Upper lobe of left lung (tissue), 4 donors: ENCODE measurements at regions not wholly inside any gene's neighbourhood (a gene's known extent, or its start where the extent isn't known, plus 50 kb on each side); places are given as distances from the start of the nearest gene placed in this dataset.

Source experiments
- CTCF ChIP-seq, 6 experiments: fragments of 450-650 bp in 4 of 6; fragments of 200-600 bp in 2 of 6; sonication (generic) in 2 of 6; IDR thresholded peaks; one replicate each; pipeline ENCODE4 v1.5.1; 2016 to 2019; ENCODE audit warnings: antibody characterized with exemption in 6 of 6
- POLR2A ChIP-seq, 4 donors: fragments of 450-650 bp; IDR thresholded peaks; one replicate each; pipeline ENCODE4 v1.5.1; 2016 to 2017; ENCODE audit warnings: antibody characterized with exemption in 4 of 4, mild to moderate bottlenecking in 2 of 4
- POLR2AphosphoS5 ChIP-seq, 2 donors: sonication (generic); formaldehyde crosslinking; IDR thresholded peaks; one replicate each; pipeline ENCODE4 v1.5.1; 2017; ENCODE audit warnings: antibody characterized with exemption in 2 of 2

- TF ChIP-seq POLR2A (IDR thresholded peaks at IDR 0.05) (no peak), POLR2AphosphoS5 (IDR thresholded peaks at IDR 0.05) (no peak), CTCF (IDR thresholded peaks at IDR 0.05) (no peak)
Measured at GRCh38 chr13:60260440-60260839, 96.7 kb upstream of the DIAPH3 start.
